Heart left ventricle (tissue), 13 donors: ENCODE measurements at regions not wholly inside any gene's neighbourhood (a gene's known extent, or its start where the extent isn't known, plus 50 kb on each side); places are given as distances from the start of the nearest gene placed in this dataset.

Experiments used
- POLR2A ChIP-seq, 2 donors: fragments of 450-650 bp; IDR thresholded peaks; one replicate each; pipeline ENCODE4 v1.6.1; 2017; ENCODE audit warnings: antibody characterized with exemption in 2 of 2, mild to moderate bottlenecking in 2 of 2, moderate library complexity in 2 of 2
- TF ChIP-seq, protein P1 (sequence below), 12 donors: fragments of 200-600 bp; sonication (generic) in 4 of 12; IDR thresholded peaks; one replicate each; pipeline versions ENCODE4 v1.5.0 to v1.8.0; 2018 to 2022; ENCODE audit warnings: antibody characterized with exemption in 12 of 12, mild to moderate bottlenecking in 5 of 12
- donor health status: ischemic (EF 13 %, LVEDD 7.1; RV severe dilation, severe dysfunction).
- donor health status: DM: no; HTN: yes; CAD: no.
- donor health status: DM: no; HTN: no; CAD: no.
- donor health status: ischemic (EF 25% LVEDD 6.9; RV normal size, moderate dysfunction).
- donor health status: ischemic (EF 25% LVEDD 5.7; RV mildly dilated, moderate dysfunction).
- donor health status: ischemic (EF 35%, LVEDD 5.7; RV mildly dilated, moderate dysfunction).
- donor health status: nonischemic (EF 11% LVEDD 7.7; RV severe dilation, severe dysfunction).
- donor health status: DM: yes; HTN: yes; CAD: no.
- donor health status: PGD.
- donor health status: ischemic (EF 29% LVEDD 5.4; RV normal size, mild dysfunction).
- donor health status: nonischemic (EF 23%, LVEDD 6.1; RV moderate dilation, normal function).

- TF ChIP-seq, protein P1, sequence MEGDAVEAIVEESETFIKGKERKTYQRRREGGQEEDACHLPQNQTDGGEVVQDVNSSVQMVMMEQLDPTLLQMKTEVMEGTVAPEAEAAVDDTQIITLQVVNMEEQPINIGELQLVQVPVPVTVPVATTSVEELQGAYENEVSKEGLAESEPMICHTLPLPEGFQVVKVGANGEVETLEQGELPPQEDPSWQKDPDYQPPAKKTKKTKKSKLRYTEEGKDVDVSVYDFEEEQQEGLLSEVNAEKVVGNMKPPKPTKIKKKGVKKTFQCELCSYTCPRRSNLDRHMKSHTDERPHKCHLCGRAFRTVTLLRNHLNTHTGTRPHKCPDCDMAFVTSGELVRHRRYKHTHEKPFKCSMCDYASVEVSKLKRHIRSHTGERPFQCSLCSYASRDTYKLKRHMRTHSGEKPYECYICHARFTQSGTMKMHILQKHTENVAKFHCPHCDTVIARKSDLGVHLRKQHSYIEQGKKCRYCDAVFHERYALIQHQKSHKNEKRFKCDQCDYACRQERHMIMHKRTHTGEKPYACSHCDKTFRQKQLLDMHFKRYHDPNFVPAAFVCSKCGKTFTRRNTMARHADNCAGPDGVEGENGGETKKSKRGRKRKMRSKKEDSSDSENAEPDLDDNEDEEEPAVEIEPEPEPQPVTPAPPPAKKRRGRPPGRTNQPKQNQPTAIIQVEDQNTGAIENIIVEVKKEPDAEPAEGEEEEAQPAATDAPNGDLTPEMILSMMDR (IDR thresholded peaks at IDR 0.05) = no peak
- TF ChIP-seq POLR2A (IDR thresholded peaks at IDR 0.05) = no peak
Measured at GRCh38 chr6:15822835-15823234, 160.0 kb upstream of the DTNBP1 start.
